Glutamatergic neuron (in vitro differentiated cells): ENCODE measurements at regions not wholly inside any gene's neighbourhood (a gene's known extent, or its start where the extent isn't known, plus 50 kb on each side); places are given as distances from the start of the nearest gene placed in this dataset.

ENCODE experiments used
- DNase-seq: peaks from one replicate; pipeline ENCODE4 v3.0.0; 2022
- H3K27ac Mint-ChIP-seq: one replicate; pipeline ENCODE4 v1.8.0; 2020; ENCODE audit warnings: mild to moderate bottlenecking, mixed read lengths, inconsistent platforms; ENCODE audit not compliant: unreplicated experiment
- H3K27me3 Mint-ChIP-seq: one replicate; pipeline ENCODE4 v1.8.0; 2020; ENCODE audit warnings: mild to moderate bottlenecking, moderate library complexity, mixed read lengths, inconsistent platforms; ENCODE audit not compliant: unreplicated experiment
- H3K36me3 Mint-ChIP-seq: one replicate; pipeline ENCODE4 v1.8.0; 2020; ENCODE audit warnings: mild to moderate bottlenecking, mixed read lengths, inconsistent platforms; ENCODE audit not compliant: unreplicated experiment
- H3K4me1 Mint-ChIP-seq: one replicate; pipeline ENCODE4 v1.8.0; 2020; ENCODE audit warnings: mild to moderate bottlenecking, low read depth, mixed read lengths, inconsistent platforms; ENCODE audit not compliant: unreplicated experiment
- H3K4me3 Mint-ChIP-seq: one replicate; pipeline ENCODE4 v1.8.0; 2020; ENCODE audit warnings: mild to moderate bottlenecking, mixed read lengths, inconsistent platforms; ENCODE audit not compliant: unreplicated experiment
- H3K9me3 Mint-ChIP-seq: one replicate; pipeline ENCODE4 v1.8.0; 2020; ENCODE audit warnings: mild to moderate bottlenecking, moderate library complexity, mixed read lengths, inconsistent platforms; ENCODE audit not compliant: unreplicated experiment
- TF ChIP-seq, protein P1 (sequence below): fragments of 200-600 bp; sonication (generic); IDR thresholded peaks from one replicate; pipeline ENCODE4 v1.5.0; 2021; ENCODE audit not compliant: partially characterized antibody, unreplicated experiment

DNA sequence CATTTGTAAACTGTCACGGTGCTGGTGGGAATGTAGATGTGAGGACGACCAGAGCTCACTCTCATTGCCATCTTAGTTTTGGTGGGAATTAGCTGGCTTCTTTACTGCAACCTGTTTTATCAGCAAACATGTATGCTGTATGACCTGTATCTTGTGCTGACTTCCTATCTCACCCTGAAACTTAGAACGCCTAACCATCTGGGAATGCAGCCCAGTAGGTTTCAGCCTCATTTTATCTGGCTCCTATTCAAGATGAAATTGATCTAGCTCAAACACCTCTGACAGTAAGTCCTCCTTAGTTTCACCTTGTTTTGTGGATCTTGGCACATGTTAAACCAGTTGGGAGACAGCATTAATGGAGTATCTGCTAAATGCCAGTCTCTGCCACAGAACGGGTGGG is 174.6 kb downstream of the HLX start:
- no peak for DNase-seq
- H3K36me3 Mint-ChIP-seq, result peaks cover 6% of the 10 kb centered on the region
- no peak overlapping the region for H3K27ac Mint-ChIP-seq
- no peak overlapping the region for H3K4me3 Mint-ChIP-seq
- H3K4me1 Mint-ChIP-seq, result no peaks in the 10 kb centered on the region
- TF ChIP-seq, protein P1, sequence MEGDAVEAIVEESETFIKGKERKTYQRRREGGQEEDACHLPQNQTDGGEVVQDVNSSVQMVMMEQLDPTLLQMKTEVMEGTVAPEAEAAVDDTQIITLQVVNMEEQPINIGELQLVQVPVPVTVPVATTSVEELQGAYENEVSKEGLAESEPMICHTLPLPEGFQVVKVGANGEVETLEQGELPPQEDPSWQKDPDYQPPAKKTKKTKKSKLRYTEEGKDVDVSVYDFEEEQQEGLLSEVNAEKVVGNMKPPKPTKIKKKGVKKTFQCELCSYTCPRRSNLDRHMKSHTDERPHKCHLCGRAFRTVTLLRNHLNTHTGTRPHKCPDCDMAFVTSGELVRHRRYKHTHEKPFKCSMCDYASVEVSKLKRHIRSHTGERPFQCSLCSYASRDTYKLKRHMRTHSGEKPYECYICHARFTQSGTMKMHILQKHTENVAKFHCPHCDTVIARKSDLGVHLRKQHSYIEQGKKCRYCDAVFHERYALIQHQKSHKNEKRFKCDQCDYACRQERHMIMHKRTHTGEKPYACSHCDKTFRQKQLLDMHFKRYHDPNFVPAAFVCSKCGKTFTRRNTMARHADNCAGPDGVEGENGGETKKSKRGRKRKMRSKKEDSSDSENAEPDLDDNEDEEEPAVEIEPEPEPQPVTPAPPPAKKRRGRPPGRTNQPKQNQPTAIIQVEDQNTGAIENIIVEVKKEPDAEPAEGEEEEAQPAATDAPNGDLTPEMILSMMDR, result no peak
- H3K9me3 Mint-ChIP-seq, result peaks cover 3% of the 10 kb centered on the region
- peaks cover 2% of the 10 kb centered on the region for H3K27me3 Mint-ChIP-seq

DNA sequence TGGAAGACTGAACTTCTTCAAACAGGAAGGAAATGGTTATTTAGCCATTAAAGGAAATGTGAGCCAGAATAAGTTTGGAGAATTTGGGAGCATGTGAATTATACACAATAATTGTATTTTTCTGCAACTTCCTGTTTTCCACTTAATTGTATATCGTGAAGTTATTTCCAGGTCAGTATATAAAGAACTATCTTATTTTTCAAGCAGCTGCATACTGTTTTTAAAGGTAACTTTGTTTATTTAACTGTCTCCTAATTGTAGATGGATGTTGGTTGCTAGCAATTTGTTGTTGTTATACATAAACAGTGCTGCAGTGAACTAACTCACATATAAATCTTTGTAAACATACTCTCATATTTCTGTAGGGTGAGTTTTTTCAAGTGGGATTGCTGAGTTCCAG is 180.3 kb downstream of the HLX start:
- Mint-ChIP-seq H3K4me1 (no peaks in the 10 kb centered on the region), H3K4me3 (no peak overlapping the region), H3K27me3 (no peaks in the 10 kb centered on the region), H3K9me3 (no peaks in the 10 kb centered on the region), H3K36me3 (peaks cover 5% of the 10 kb centered on the region), H3K27ac (no peak overlapping the region)
- TF ChIP-seq, protein P1, result no peak
- DNase-seq, result no peak

DNA sequence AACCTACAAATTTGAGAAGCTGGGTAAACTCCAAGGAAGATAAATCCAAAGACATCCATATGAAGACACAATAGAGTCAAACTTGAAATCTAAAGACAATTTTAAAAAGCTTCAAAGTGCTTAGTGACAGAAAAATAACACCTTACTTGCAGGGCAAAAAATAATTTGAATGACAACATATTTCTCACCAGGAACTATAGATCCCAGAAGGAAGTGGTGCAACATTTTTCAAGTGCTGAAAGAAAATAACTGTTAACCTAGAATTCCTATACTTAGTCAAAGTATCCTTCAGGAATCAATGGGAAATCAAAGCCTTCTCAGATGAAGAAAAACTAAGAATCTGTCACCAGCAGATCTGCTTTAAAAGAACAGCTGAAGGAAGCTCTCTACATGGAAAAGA is 184.4 kb downstream of the HLX start:
- TF ChIP-seq, protein P1, result no peak
- H3K27ac Mint-ChIP-seq, result no peak overlapping the region
- H3K36me3 Mint-ChIP-seq, result peaks cover 5% of the 10 kb centered on the region
- no peak overlapping the region for H3K4me3 Mint-ChIP-seq
- H3K27me3 Mint-ChIP-seq, result no peaks in the 10 kb centered on the region
- H3K9me3 Mint-ChIP-seq, result no peaks in the 10 kb centered on the region
- no peak for DNase-seq
- H3K4me1 Mint-ChIP-seq, result no peaks in the 10 kb centered on the region

DNA sequence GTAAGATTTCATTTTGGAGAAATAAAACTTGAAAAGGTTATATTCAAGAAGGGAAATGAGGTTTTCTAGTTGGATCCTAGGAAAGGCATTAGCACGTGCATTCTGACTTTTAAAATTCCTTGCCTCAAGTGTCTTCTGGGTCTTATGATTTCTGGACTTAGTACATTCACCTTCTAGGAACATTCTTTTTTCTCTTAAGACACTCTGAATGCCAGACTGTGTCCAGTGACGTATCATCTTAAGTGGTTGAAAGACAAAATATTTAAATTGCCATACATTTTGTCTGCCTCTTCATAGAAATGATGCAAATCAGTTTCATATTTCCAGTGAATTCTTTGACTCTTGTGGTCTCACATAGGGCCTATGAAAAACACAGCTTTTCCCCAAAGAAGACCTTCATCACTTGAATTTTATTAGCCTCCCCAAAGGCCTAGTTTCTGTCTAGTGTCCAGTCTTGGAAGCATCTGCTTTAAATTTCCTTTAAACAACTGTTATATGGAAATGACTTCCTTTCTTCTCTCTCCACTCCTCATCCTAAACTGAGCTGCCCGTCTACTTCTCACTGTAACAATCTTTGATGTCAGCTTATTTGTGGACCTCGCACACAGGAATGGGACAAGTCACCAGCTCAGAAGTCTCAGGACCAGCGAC is 187.2 kb downstream of the HLX start:
- H3K27ac Mint-ChIP-seq, result no peak overlapping the region

DNA sequence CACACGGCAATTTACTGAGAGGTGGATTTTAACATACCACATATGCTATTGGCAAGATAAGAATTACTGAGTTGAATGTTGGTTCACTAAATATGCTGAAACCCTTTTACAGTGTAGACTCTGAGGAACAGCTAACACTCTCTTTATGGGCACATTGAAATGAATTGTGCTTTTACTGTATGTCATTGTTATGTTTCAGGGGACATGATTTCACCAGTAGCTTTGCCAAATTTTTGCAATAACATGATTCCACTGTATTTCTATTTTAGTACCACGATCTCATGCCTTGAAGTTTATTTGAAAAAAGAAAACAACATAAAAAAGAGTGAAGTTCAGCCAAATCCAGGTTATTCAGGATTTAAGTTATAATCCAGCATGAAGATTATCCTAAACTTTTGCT is 188.5 kb downstream of the HLX start:
- Mint-ChIP-seq H3K4me3 (no peak overlapping the region), H3K27me3 (no peaks in the 10 kb centered on the region), H3K27ac (no peak overlapping the region), H3K9me3 (no peaks in the 10 kb centered on the region), H3K36me3 (peaks cover 5% of the 10 kb centered on the region), H3K4me1 (peaks cover 2% of the 10 kb centered on the region)
- TF ChIP-seq, protein P1, result no peak
- DNase-seq, result no peak

More for the DNA sequence above, 187.2 kb downstream of the HLX start:
- H3K4me3 Mint-ChIP-seq, result no peak overlapping the region
- no peaks in the 10 kb centered on the region for H3K9me3 Mint-ChIP-seq
- no peaks in the 10 kb centered on the region for H3K27me3 Mint-ChIP-seq
- no peak for DNase-seq
- H3K36me3 Mint-ChIP-seq, result peaks cover 5% of the 10 kb centered on the region
- peaks cover 2% of the 10 kb centered on the region for H3K4me1 Mint-ChIP-seq
- TF ChIP-seq, protein P1, result no peak
